ENCODE measurements at regions not wholly inside any gene's neighbourhood (a gene's known extent, or its start where the extent isn't known, plus 50 kb on each side); places are given as distances from the start of the nearest gene placed in this dataset.

DNA sequence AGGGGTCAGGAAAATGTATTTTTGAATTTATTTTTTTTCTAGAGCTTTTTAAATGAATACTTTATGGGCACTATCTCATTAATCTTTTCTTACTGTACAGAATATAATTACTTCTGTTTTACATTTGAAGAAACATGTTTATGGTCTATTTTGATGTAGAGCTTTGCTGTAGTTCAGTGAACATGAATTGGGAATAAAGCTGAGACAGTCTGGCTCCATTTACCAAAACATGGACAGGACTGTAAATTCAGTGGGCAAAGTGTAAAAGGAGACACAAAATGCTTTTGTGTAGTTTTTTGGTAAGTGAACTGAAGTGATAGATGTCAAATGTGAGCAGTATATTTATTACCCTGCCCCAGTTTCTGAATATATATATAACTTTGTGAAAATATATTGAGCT is 1298.8 kb upstream of the NXPH2 start:
- TF ChIP-seq EP300 (IDR thresholded peaks at IDR 0.05) (no peak), CTCF (IDR thresholded peaks at IDR 0.05) (no peak), POLR2AphosphoS5 (IDR thresholded peaks at IDR 0.05) (no peak)

Data from gastroesophageal sphincter (tissue), 3 donors.